ENCODE measurements at regions not wholly inside any gene's neighbourhood (a gene's known extent, or its start where the extent isn't known, plus 50 kb on each side); places are given as distances from the start of the nearest gene placed in this dataset.

- no peak for ATAC-seq (ENCODE audit: low read depth)
- Mint-ChIP-seq H3K27me3 (peaks cover 6% of the 10 kb centered on the region), H3K36me3 (ENCODE audit: low read depth) (no peaks in the 10 kb centered on the region), H3K4me3 (no peak overlapping the region), H3K4me1 (no peaks in the 10 kb centered on the region), H3K27ac (no peak overlapping the region), H3K9me3 (no peaks in the 10 kb centered on the region)
- POLR2A ChIA-PET: no interaction called here
- no peak for DNase-seq
- no peak for TF ChIP-seq CTCF (IDR thresholded peaks at IDR 0.05)
- intact Hi-C loops (cut with micrococcal nuclease): no loop called here
- CTCF ChIA-PET: no interaction called here
These were observed 223.9 kb downstream of the C7orf25 start for GRCh38 chr7:42688056-42688371.

- H3K27ac Mint-ChIP-seq: no peak overlapping the region
- H3K9me3 Mint-ChIP-seq: no peaks in the 10 kb centered on the region
- no peak for ATAC-seq (ENCODE audit: low read depth)
- no peak for TF ChIP-seq CTCF (IDR thresholded peaks at IDR 0.05)
- ChIA-PET POLR2A (no interaction called here), CTCF (no interaction called here)
- H3K4me1 Mint-ChIP-seq: no peaks in the 10 kb centered on the region
- H3K4me3 Mint-ChIP-seq: no peak overlapping the region
- H3K36me3 Mint-ChIP-seq (ENCODE audit: low read depth): no peaks in the 10 kb centered on the region
- intact Hi-C loops (cut with micrococcal nuclease): no loop called here
- H3K27me3 Mint-ChIP-seq: peaks cover 6% of the 10 kb centered on the region
- DNase-seq: no peak
These were observed 224.4 kb downstream of the C7orf25 start for GRCh38 chr7:42687211-42688055.

DNA sequence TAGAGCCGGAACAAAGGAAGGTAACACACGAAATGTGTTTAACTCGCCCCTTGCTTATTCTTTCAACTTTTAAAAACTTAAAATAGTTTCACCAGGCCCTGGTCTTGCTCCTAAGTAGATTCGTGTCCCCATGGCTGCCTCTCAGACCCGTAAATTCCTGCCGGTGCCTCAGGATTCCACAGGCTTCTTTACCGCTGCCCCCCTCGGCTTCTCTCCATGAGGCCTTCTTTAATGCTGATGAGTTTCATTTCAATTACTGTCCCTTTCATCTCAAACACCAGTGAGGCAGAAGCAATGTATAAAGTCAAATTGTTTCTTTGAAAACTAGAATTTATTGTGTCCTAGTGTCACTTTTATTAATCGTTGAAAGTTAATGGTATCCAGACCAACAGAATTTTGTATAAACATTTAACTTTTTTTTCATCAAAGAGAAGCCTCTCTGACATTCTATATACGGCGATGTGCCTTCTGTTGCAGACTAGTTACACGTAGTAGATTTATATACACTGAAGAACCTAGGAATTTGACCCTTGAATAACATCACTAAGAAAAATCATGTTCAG, 225.2 kb downstream of the C7orf25 start:
- no peak for TF ChIP-seq CTCF (IDR thresholded peaks at IDR 0.05)
- ChIA-PET CTCF (no interaction called here), POLR2A (no interaction called here)
- ATAC-seq (ENCODE audit: low read depth) (no peak), DNase-seq (no peak)
- Mint-ChIP-seq H3K4me1 (no peaks in the 10 kb centered on the region), H3K36me3 (ENCODE audit: low read depth) (no peaks in the 10 kb centered on the region), H3K4me3 (no peak overlapping the region), H3K9me3 (no peaks in the 10 kb centered on the region), H3K27ac (no peak overlapping the region), H3K27me3 (peaks cover 6% of the 10 kb centered on the region)
- intact Hi-C loops (cut with micrococcal nuclease): no loop called here

GRCh38 chr7:42685911-42686310, 226.0 kb downstream of the C7orf25 start:
- Mint-ChIP-seq H3K9me3 (no peaks in the 10 kb centered on the region), H3K4me3 (no peak overlapping the region), H3K36me3 (ENCODE audit: low read depth) (no peaks in the 10 kb centered on the region), H3K27ac (no peak overlapping the region), H3K27me3 (peaks cover 6% of the 10 kb centered on the region), H3K4me1 (no peaks in the 10 kb centered on the region)
- TF ChIP-seq CTCF (IDR thresholded peaks at IDR 0.05): no peak
- intact Hi-C loops (cut with micrococcal nuclease): no loop called here
- no peak for ATAC-seq (ENCODE audit: low read depth)
- POLR2A ChIA-PET: no interaction called here
- CTCF ChIA-PET: no interaction called here
- no peak for DNase-seq

GRCh38 chr7:42677751-42678699, 233.8 kb downstream of the C7orf25 start:
- DNase-seq: no peak
- no peaks in the 10 kb centered on the region for H3K9me3 Mint-ChIP-seq
- ChIA-PET POLR2A (no interaction called here), CTCF (no interaction called here)
- H3K36me3 Mint-ChIP-seq (ENCODE audit: low read depth): no peaks in the 10 kb centered on the region
- no peak overlapping the region for H3K27ac Mint-ChIP-seq
- H3K27me3 Mint-ChIP-seq: no peaks in the 10 kb centered on the region
- intact Hi-C loops (cut with micrococcal nuclease): no loop called here
- no peak overlapping the region for H3K4me3 Mint-ChIP-seq
- no peaks in the 10 kb centered on the region for H3K4me1 Mint-ChIP-seq
- no peak for ATAC-seq (ENCODE audit: low read depth)
- no peak for TF ChIP-seq CTCF (IDR thresholded peaks at IDR 0.05)

All from activated B cell treated with CpG ODN at 0.5 μM for 24 hours (primary cell).